Stimulated activated CD4-positive, alpha-beta T cell treated with anti-CD3 and anti-CD28 coated beads, Interleukin-1b, Interleukin-23, amount 100 ng/mL, for 4 hours (primary cell): ENCODE measurements at regions not wholly inside any gene's neighbourhood (a gene's known extent, or its start where the extent isn't known, plus 50 kb on each side); places are given as distances from the start of the nearest gene placed in this dataset.
"Not testable (repeated sequence)": the region's sequence is repeated elsewhere in the genome, so short reads cannot be mapped to it uniquely, and the experiment has no call there.

ENCODE experiments used
- DNase-seq, 2 donors: peaks; one replicate each; pipeline ENCODE4 v3.0.0-alpha.2; 2020; ENCODE audit warnings: low read depth in 2 of 2

GRCh38 chr6:98308564-98308963 lies 525.8 kb upstream of the POU3F2 start:
- no peak for DNase-seq

DNA sequence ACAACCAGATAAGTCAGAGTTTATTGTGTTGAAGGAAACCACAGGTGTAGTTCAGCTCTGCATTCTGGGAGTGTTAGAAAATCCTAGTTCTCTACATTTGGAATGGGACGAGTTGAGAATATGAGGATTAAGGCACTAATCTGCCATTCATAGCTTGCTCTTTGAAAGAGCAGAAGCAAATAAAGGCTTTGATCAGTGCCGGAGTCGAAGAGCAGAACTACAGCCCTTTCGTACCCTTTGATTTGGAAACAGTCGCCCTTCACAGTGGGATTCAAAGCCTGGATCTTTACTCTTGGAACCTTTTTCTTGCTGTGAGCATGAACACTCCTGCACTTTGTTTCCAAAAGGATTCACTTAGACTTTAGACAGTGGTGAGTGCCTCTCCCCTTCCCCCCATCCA lies 523.9 kb upstream of the POU3F2 start:
- no peak for DNase-seq

GRCh38 chr6:98323605-98324004 lies 510.8 kb upstream of the POU3F2 start:
- no peak for DNase-seq

GRCh38 chr6:98324446-98324845 lies 509.9 kb upstream of the POU3F2 start:
- DNase-seq: no peak

DNA sequence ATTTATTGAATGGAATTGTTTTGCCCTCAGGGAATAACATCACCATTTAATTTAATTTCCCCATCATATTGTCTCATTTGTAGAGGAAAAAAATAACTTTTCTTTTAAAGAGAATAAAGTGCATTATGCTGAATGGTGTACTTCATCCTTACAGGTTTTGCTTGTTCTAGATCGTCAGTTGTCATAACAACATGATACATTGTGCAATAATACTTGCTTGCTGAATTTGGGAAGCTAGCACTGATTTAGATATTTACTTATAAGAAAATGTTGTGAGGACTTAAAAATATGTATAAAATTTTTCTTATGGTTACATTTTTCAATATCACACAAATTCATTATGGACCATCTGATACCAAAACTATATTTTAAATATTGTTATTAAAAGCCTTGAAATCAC lies 509.0 kb upstream of the POU3F2 start:
- no peak for DNase-seq

- DNase-seq: no peak
Observed at GRCh38 chr6:98333273-98333672, 501.1 kb upstream of the POU3F2 start.

DNA sequence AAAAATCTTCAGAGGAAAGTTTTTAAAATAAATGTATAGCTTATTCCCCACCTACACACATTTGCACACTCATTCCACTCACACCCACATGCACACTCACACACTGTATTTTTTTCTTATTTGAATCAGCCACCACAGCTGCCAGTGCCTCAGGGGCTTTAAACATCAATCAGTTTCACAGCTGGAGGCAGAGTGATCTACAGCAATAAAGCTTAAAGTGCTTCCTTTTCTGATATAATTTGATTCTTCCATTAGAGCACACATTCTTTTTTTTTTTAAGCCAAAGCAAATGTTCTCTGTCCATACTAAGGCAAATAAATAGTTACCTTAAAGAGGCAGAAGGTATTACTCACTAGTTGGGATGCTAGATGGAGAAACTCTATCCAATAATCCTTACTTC lies 498.8 kb upstream of the POU3F2 start:
- DNase-seq: no peak

DNA sequence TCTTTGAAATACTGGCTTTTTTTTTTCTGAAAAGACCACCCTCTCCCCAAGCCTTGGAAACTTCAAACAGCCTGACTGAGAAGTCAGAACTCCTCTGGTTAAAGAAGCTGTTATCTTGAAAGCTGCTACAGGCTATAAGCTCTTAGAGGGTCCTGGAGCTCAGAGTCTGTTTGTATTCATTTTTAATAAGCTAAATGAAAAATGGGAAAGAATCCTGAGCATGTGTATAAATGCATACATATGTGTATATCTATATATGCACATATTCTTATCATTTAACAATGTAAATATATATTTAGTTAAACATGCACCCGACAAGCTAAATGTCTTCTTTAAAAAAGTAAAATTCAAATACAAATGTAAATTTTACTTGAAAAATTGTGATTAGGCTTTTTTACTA lies 494.9 kb upstream of the POU3F2 start:
- DNase-seq: no peak

DNA sequence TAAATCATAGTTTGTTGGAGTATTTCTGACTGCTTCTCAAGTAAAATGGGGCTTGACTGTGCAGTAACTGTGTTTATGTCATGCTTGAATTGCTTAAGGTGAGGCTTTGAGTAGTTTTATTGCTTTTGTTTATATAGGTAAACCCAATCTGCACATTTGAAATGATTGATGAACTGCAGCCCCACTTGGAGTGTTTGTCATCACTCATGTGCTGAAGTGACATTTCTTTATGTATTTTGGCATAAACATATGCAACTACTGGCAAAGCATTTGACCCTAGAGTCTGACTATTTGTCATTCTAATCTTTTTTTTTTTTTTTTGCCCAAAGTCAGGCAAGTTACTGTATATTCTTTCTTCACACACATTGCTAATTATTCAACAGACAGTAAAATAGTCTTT lies 491.4 kb upstream of the POU3F2 start:
- DNase-seq: no peak

GRCh38 chr6:98343797-98344196 lies 490.6 kb upstream of the POU3F2 start:
- DNase-seq: no peak

GRCh38 chr6:98352348-98352747 lies 482.0 kb upstream of the POU3F2 start:
- no peak for DNase-seq

GRCh38 chr6:98358173-98358572 lies 476.2 kb upstream of the POU3F2 start:
- no peak for DNase-seq

- no peak for DNase-seq
Observed at GRCh38 chr6:98366371-98366770, 468.0 kb upstream of the POU3F2 start.

- DNase-seq: no peak
Observed at GRCh38 chr6:98380589-98380988, 453.8 kb upstream of the POU3F2 start.

- no peak for DNase-seq
Observed at GRCh38 chr6:98382246-98382645, 452.1 kb upstream of the POU3F2 start.

- DNase-seq: no peak
Observed at GRCh38 chr6:98384334-98384733, 450.0 kb upstream of the POU3F2 start.

DNA sequence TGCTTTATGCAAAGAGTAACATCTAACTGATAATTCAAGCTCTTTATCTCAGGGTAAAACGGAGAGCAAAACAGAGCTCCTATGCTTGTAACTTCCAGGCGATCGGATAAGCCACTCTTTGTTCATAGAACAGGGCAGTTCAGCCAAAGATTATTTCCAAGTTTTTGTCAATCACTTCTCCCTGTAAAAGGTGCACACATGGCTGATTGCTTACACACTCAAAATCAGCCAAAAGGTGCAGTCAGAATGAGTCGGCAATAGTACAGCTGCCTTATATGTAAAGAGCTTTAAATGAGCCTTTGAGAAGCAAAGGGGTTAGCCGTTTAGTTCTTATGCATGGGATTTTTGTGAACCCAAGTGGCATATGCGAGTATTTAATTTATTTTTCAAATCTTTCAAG lies 449.6 kb upstream of the POU3F2 start:
- no peak for DNase-seq

DNA sequence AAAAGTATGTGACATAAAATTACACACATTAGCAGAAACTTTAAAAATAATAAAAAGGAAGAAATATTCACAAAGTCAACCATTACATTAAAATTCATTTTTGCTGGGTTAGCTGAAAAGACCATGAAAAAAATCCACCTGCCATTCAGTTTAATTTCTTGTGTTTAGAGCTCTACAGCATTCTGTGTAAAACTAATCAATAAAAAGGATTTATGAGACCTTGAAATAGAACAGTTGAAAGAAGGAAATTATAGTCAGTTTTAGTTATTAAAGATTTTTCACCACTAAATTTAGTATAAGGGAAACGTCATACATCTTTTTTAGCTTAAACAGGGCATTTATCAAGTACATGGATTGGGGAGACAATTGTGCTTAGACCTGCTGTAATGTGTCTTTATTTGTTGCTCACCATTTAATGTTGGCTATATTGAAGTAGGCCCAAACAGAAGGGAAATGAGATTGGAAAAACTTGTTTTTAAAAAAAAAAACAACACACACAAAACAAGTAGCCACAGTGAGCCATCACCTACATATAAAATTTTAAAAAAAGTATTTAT lies 438.7 kb upstream of the POU3F2 start:
- no peak for DNase-seq

DNA sequence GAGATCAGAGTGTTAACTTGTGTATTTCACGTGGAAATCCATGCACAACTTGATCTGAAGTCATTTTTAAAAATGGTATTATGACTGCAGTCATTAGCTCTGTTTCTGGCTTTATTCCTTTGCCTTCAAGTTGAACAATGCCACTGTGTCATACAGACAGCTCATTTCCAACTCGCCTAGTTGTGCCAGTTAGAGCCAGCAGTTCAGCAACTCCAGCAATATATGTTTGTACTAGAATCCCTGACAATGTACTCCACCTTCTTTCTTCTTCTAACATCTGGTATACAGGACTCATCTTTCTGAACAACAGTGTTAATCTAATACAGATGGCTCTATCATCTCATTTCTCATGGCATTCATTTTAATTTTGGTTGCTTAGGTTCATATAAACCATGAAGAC lies 418.3 kb upstream of the POU3F2 start:
- DNase-seq: no peak

- not testable (repeated sequence) for DNase-seq
Observed at GRCh38 chr6:98416497-98417158, 417.7 kb upstream of the POU3F2 start.

DNA sequence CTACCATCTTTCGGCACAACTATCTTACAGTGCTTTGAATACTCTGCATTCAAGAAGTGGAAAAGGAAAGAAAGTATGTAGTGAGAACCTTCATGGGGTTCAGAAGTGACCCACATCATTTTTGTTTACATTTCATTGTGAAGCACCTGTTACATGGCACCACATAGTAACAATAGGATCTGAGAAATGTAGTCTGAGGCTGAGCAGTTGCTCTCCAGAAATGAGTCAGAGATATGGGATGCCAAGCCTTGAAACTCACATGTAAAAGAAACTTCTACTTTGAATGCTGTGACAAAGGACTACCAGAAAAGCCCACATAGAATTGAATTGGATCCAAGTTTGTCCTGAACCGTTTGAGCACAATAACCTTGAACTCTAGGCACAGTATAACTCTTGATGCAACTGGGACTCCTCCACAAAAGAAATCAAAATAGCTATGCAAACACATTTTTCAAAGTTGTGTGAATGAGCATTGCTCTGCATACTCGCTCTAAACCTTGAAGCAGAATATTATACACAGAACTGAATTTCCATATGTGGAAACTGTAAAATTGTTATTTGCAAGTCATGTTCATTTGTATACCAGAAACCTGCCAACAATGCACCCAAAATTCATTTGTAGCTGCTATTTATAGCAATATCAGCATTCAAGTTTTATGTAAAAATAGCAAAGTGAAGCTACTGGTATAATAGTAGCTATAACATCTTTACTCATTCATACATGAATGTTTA lies 400.9 kb upstream of the POU3F2 start:
- DNase-seq: no peak

- DNase-seq: no peak
Observed at GRCh38 chr6:98443633-98444032, 390.7 kb upstream of the POU3F2 start.

GRCh38 chr6:98452685-98453084 lies 381.7 kb upstream of the POU3F2 start:
- no peak for DNase-seq
